ENCODE measurements at regions not wholly inside any gene's neighbourhood (a gene's known extent, or its start where the extent isn't known, plus 50 kb on each side); places are given as distances from the start of the nearest gene placed in this dataset.

DNA sequence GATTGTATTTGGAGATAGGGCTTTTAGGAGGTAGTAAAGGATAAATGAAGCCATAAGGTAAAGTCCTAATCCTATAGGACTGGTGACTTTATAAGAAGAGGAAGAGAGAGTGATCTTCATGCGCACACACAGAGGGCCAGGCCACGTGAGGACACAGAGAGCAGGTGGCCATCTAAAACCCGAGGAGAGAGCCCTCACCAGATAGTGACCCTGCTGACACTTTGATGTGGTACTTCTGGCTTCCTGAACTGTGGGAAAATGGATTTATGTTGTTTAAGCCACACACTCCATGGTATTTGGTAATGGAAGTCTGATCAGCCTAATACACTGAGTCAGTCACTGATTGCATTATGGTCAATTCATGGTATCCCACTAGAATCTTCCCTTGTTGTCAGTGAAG lies 164.9 kb upstream of the TAPT1 start:
- no peak for TF ChIP-seq ZFP30 (CRISPR knock-in tag; IDR thresholded peaks at IDR 0.05)
- TF ChIP-seq RARB (CRISPR knock-in tag; IDR thresholded peaks at IDR 0.05): no peak
- TF ChIP-seq ZNF565 (CRISPR knock-in tag; conservative IDR thresholded peaks at IDR 0.05; ENCODE audit: low read depth): no peak
- no peak for TF ChIP-seq ESRRG (CRISPR knock-in tag; IDR thresholded peaks at IDR 0.05)
- no peak for TF ChIP-seq ZC3H10 (CRISPR knock-in tag; IDR thresholded peaks at IDR 0.05)
- no peak for TF ChIP-seq ZNF8 (CRISPR knock-in tag; IDR thresholded peaks at IDR 0.05)
- TF ChIP-seq TCF4 (CRISPR knock-in tag; IDR thresholded peaks at IDR 0.05; ENCODE audit: borderline replicate concordance): no peak
- no peak for TF ChIP-seq ZFP3 (CRISPR knock-in tag; IDR thresholded peaks at IDR 0.05)
- TF ChIP-seq, protein P1, sequence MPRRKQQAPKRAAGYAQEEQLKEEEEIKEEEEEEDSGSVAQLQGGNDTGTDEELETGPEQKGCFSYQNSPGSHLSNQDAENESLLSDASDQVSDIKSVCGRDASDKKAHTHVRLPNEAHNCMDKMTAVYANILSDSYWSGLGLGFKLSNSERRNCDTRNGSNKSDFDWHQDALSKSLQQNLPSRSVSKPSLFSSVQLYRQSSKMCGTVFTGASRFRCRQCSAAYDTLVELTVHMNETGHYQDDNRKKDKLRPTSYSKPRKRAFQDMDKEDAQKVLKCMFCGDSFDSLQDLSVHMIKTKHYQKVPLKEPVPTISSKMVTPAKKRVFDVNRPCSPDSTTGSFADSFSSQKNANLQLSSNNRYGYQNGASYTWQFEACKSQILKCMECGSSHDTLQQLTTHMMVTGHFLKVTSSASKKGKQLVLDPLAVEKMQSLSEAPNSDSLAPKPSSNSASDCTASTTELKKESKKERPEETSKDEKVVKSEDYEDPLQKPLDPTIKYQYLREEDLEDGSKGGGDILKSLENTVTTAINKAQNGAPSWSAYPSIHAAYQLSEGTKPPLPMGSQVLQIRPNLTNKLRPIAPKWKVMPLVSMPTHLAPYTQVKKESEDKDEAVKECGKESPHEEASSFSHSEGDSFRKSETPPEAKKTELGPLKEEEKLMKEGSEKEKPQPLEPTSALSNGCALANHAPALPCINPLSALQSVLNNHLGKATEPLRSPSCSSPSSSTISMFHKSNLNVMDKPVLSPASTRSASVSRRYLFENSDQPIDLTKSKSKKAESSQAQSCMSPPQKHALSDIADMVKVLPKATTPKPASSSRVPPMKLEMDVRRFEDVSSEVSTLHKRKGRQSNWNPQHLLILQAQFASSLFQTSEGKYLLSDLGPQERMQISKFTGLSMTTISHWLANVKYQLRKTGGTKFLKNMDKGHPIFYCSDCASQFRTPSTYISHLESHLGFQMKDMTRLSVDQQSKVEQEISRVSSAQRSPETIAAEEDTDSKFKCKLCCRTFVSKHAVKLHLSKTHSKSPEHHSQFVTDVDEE (CRISPR knock-in tag; IDR thresholded peaks at IDR 0.05): no peak
- TF ChIP-seq, protein P2, sequence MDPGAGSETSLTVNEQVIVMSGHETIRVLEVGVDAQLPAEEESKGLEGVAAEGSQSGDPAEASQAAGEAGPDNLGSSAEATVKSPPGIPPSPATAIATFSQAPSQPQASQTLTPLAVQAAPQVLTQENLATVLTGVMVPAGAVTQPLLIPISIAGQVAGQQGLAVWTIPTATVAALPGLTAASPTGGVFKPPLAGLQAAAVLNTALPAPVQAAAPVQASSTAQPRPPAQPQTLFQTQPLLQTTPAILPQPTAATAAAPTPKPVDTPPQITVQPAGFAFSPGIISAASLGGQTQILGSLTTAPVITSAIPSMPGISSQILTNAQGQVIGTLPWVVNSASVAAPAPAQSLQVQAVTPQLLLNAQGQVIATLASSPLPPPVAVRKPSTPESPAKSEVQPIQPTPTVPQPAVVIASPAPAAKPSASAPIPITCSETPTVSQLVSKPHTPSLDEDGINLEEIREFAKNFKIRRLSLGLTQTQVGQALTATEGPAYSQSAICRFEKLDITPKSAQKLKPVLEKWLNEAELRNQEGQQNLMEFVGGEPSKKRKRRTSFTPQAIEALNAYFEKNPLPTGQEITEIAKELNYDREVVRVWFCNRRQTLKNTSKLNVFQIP (CRISPR knock-in tag; IDR thresholded peaks at IDR 0.05; ENCODE audit: borderline replicate concordance, low read depth): no peak
- TF ChIP-seq, protein P3, sequence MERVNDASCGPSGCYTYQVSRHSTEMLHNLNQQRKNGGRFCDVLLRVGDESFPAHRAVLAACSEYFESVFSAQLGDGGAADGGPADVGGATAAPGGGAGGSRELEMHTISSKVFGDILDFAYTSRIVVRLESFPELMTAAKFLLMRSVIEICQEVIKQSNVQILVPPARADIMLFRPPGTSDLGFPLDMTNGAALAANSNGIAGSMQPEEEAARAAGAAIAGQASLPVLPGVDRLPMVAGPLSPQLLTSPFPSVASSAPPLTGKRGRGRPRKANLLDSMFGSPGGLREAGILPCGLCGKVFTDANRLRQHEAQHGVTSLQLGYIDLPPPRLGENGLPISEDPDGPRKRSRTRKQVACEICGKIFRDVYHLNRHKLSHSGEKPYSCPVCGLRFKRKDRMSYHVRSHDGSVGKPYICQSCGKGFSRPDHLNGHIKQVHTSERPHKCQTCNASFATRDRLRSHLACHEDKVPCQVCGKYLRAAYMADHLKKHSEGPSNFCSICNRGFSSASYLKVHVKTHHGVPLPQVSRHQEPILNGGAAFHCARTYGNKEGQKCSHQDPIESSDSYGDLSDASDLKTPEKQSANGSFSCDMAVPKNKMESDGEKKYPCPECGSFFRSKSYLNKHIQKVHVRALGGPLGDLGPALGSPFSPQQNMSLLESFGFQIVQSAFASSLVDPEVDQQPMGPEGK (CRISPR knock-in tag; IDR thresholded peaks at IDR 0.05; ENCODE audit: borderline replicate concordance): no peak
- TF ChIP-seq ARNTL (CRISPR knock-in tag; IDR thresholded peaks at IDR 0.05; ENCODE audit: borderline replicate concordance, low read depth): no peak
- TF ChIP-seq BACH2 (CRISPR knock-in tag; IDR thresholded peaks at IDR 0.05; ENCODE audit: borderline replicate concordance): no peak
- TF ChIP-seq CSDC2 (CRISPR knock-in tag; IDR thresholded peaks at IDR 0.05): no peak
- no peak for ATAC-seq

DNA sequence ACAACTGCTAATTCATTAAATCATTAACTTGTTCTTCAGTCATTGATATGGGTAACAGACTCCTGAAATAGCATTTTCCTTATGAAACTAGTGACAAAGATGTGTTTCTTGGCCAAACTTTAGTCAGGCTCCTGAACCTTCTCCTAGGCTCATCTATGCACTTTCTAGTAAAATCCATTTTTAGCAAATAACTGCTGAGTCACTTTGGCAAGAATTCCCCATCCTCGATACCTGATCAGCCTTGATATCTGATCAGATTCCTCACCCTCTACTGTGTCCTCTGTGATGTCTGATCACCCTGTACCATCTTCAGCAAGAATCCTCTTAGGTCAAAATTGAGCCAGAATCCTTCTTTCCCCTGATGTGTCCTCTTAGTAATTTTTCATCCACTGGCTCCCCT lies 161.2 kb upstream of the TAPT1 start:
- no peak for TF ChIP-seq ZC3H10 (CRISPR knock-in tag; IDR thresholded peaks at IDR 0.05)
- ATAC-seq: no peak

DNA sequence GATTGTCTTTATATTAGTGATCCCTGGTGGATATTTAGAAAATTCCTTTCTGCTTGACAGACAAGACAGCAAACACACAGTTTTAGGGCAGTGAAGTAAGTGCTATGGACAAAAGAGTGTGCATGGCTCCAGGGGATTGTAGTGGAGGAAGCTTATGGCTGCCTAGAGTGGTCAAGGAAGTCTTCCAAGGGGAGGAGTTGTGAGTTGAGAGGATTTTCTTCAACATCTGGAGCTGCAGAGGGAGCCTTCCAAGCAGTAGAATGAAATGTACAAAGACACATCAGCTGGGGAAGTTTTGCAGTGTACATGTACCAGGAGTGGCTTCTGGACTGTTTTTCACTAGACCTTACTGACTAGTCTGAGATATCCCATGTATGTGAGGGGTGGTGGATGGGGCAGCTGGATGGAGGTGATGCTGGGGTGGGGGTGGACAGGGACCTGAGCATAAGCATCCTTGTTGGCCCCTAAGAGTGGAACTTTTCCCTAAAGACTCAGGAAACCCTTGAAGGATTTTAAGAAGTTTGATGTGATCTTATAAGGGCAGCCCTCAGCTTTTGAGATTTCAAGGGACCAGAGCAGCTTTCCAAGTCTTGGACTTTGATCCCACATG lies 160.5 kb upstream of the TAPT1 start:
- ATAC-seq: no peak
- TF ChIP-seq ESRRG (CRISPR knock-in tag; IDR thresholded peaks at IDR 0.05) (no peak), GLIS3 (CRISPR knock-in tag; IDR thresholded peaks at IDR 0.05) (no peak), ZC3H10 (CRISPR knock-in tag; IDR thresholded peaks at IDR 0.05) (no peak), TCF4 (CRISPR knock-in tag; IDR thresholded peaks at IDR 0.05; ENCODE audit: borderline replicate concordance) (no peak), ZNF70 (CRISPR knock-in tag; IDR thresholded peaks at IDR 0.05) (no peak), SNAI2 (CRISPR knock-in tag; IDR thresholded peaks at IDR 0.05) (no peak), TOX (CRISPR knock-in tag; IDR thresholded peaks at IDR 0.05; ENCODE audit: borderline replicate concordance) (no peak), PPARA (CRISPR knock-in tag; IDR thresholded peaks at IDR 0.05; ENCODE audit: borderline replicate concordance) (no peak), ZFP30 (CRISPR knock-in tag; IDR thresholded peaks at IDR 0.05) (no peak)
- TF ChIP-seq, protein P1 (CRISPR knock-in tag; IDR thresholded peaks at IDR 0.05): no peak
- TF ChIP-seq, protein P2 (CRISPR knock-in tag; IDR thresholded peaks at IDR 0.05; ENCODE audit: borderline replicate concordance, low read depth): no peak

Data from SK-N-SH treated with all-trans-retinoic acid at 6 μM for 48 hours (cell line).